NCI-H82 (cell line): ENCODE measurements at regions not wholly inside any gene's neighbourhood (a gene's known extent, or its start where the extent isn't known, plus 50 kb on each side); places are given as distances from the start of the nearest gene placed in this dataset.
"Not testable (repeated sequence)": the region's sequence is repeated elsewhere in the genome, so short reads cannot be mapped to it uniquely, and the experiment has no call there.

ENCODE experiments used
- DNase-seq: peaks from one replicate; lab custom pipeline; 2025; lab: John Stamatoyannopoulos, UW

GRCh38 chr3:79968418-79968817, 200.6 kb upstream of the ROBO1 start:
- DNase-seq, result no peak

GRCh38 chr3:79960594-79960993, 192.8 kb upstream of the ROBO1 start:
- no peak for DNase-seq

DNA sequence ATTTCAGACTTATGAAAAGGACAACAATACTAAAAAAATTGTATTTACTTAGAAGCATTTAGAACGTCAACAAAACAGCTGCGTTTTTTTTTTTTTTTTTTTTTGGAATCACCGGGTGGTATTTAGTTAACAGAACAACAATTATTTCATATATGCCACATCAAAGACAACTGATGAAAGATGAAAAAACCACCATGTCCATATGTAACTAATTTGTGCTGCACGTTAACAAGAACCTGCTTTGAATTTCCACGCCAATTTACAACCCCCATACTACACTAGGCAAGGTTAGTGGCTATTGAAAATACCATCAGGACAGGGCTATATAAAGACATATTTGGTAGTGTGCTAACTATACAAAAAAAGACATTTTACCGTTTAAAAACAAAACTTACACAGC, 189.3 kb upstream of the ROBO1 start:
- no peak for DNase-seq

- no peak for DNase-seq
Observed at GRCh38 chr3:79954756-79955155, 187.0 kb upstream of the ROBO1 start.

DNA sequence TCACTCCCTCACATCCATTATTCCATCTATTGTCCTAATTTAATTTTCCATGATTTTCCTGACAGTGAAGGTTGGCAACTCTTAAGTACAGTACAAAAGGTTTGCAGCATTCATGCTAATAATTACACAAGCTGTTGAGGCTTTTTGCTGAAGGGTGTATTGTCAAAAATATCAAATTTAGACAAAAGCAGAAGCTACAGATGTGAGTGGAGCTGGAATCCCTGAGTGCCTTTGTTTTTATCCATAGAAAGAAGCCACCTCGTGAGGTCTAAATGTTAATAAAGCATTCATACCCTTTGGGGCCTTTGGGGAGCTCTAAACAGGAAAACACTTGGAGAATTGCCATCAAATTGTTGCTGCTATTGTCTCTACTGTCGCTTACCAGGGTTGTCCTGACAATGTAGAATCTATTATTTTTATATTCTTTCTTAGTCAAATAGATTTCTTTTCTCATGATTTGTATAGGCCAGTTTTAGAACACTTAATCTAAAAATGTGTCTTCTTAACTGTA, 185.8 kb upstream of the ROBO1 start:
- no peak for DNase-seq

DNA sequence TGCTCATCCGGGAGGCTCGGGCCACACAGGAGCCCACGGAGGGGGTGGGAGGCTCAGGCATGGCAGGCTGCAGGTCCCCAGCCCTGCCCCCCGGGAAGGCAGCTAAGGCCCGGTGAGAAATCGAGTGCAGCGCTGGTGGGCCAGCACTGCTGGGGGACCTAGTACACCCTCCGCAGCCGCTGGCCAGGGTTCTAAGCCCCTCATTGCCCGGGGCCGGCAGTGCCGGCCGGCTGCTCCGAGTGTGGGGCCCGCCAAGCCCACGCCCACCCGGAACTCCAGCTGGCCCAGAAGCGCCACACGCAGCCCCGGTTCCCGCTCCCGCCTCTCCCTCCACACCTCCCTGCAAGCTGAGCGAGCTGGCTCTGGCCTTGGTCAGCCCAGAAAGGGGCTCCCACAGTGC, 183.6 kb upstream of the ROBO1 start:
- DNase-seq, result not testable (repeated sequence)

GRCh38 chr3:79947957-79948356, 180.2 kb upstream of the ROBO1 start:
- no peak for DNase-seq

- DNase-seq, result no peak
Observed at GRCh38 chr3:79947469-79947868, 179.7 kb upstream of the ROBO1 start.

GRCh38 chr3:79937567-79937966, 169.8 kb upstream of the ROBO1 start:
- DNase-seq, result no peak

DNA sequence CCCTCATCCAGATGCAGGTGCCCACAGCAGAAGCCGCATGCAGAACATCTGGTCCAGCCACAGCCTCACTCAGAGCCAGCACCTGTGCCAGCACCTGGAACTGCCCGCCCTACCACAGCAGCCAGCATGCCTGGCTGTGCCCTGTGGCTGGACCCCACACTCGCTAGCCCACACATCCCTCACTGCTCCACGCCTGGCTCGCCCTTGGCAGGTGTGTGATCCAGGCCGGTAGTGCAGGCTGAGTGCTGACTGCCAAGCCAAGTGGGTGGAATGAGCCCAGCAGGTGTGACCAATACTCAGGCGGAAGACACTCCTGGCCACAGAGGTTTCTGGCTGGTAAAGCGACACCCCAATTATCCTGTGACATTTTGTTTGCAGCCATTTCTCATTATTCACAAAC, 162.4 kb upstream of the ROBO1 start:
- DNase-seq, result no peak

DNA sequence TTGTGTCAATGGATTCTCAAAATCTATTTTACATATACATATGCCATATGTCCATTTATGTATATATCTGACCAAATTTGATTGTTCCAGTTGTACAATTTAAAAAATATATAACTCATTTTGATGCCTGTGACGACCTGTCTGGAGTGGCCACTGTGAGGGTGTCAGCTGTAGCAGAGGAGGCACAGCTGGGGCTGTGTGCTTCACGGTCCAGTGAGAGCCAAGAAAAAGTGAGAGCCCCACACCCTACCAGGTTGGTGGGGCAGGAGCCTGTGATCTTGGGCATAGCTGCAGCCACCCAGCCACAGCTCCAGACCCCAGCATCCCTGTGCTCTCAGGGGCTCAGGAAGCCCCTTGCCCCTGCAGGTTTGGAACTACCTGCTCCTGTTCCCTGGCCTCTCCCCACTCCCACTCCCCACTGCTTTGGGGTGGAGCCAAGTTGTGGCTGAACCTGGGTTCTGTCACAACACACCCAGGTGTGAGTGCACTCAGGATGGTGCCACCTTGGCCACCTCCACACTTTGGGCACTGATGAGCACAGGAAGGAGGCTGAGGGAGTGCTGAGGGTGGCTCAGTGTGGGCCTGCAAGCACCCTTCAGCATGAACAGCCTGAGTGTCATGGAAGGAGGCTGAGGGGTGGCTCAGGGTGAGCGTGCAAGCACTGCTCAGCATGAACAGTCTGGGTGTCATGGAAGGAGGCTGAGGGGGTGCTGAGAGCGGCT, 161.1 kb upstream of the ROBO1 start:
- no peak for DNase-seq

GRCh38 chr3:79926522-79926921, 158.7 kb upstream of the ROBO1 start:
- no peak for DNase-seq

- peak; percentile 3 for DNase-seq
Observed at GRCh38 chr3:79922633-79923032, 154.8 kb upstream of the ROBO1 start.

DNA sequence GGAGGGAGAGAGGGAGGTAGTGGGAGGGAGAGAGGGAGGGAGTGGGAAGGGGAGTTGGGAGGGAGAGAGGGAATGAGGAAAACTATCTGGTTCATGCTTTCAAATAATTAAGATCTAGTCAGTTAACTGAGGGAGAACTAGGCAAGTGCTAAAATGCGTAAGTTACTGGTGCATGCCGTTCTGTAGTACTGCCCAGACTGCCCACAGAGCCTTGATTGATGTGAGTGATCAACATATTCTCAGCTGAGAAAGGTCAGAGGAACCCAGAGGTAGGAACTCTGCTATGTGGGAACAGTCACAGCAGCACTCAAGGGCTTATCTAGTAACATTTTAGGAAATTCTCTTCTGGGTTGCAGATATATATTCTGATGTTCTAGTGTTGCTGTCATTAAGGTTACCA, 149.8 kb upstream of the ROBO1 start:
- no peak for DNase-seq

- DNase-seq, result no peak
Observed at GRCh38 chr3:79910337-79910736, 142.5 kb upstream of the ROBO1 start.

GRCh38 chr3:79906106-79906505, 138.3 kb upstream of the ROBO1 start:
- no peak for DNase-seq

DNA sequence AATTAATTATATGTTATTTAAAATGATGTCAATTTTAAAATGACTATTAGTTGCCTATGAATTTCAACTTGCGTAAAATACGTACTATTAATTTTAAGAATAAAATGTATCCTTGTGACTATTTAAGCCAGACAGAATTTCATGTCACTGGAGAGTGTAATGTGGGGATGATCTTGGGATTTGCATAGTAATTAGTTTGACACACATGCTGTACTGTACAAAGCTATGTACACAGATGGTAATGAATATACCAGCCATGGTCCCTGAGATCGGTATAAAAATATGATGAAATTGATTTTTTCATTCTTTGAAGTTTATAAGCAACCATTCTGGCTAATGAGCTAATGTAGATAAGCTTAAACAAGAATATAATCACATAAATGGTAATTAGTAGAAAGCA, 134.4 kb upstream of the ROBO1 start:
- DNase-seq, result peak; percentile 73

DNA sequence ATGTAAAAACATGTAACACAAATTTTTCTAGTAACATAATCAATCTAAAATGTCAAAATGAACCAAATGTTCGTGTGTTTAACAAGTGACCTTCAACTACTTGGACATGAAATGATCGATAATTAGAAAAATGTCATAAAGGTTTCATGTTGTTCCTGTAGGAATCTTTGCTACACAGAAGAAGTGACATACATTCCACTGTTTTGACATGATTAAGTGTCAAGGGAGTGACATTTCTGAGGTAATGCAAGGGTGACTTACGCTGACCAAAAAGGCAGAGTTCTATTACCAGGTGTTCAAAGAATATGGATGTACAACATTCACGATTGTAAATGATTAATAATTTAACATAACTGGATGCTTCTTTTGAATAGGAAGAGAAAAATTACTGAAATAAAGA, 131.1 kb upstream of the ROBO1 start:
- DNase-seq, result no peak

- no peak for DNase-seq
Observed at GRCh38 chr3:79896086-79896485, 128.3 kb upstream of the ROBO1 start.

DNA sequence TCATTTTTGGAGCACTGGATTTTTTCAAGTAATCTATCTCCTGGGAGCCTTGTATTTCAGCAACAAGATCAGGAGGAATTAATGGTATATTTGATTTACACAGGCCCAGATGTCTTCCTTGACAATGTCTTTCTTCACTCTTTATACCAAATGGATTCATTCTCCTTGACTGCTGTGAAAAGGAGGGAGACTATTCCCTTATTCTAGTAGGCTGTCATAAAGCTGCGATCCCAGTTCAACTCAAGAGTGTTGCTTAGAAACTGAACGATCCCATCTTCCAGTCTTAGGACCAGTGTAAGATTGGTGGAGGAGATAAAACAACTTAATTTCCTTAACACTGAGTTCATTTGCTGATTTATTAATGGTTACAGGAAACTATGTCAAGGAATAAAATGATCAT, 119.4 kb upstream of the ROBO1 start:
- DNase-seq, result no peak

- DNase-seq, result no peak
Observed at GRCh38 chr3:79886204-79886603, 118.4 kb upstream of the ROBO1 start.

DNA sequence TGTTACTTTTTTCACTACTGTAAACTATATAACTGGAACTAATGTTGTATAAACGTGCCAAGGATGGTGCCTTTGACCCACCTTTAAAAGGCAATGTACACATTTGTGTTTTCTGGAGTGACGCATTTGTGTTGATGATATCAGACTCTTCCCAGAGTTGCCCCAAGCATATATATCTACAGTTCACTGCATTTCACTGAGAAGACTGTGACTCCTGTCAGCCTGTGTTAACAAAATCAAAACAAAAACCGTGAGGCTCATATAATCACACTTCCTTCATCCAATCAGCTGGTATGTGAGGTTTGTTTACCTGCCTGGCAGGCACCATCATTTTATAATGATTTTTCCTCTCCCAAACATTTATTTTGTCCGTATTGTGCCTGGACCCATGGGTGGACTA, 117.6 kb upstream of the ROBO1 start:
- no peak for DNase-seq

GRCh38 chr3:79884354-79884753, 116.6 kb upstream of the ROBO1 start:
- peak; percentile 3 for DNase-seq

DNA sequence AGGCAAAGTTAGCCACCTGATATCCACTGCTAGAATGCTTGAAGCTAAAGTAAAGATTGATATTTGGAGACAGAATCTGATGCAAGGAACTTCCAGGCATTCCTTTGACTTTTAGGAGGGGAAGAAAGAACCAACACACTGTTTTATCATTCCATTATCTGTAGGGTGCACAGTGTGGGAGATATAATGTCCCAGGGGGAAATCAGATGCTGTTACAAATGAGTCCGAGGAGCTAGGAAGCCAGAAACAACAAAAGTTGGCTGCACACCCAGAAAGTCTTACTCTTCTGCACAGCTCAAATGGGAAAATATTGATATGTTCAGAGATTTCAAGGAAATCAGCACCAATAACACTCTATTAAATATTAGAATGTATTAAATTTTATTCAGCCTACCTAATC, 113.6 kb upstream of the ROBO1 start:
- DNase-seq, result no peak
